ENCODE measurements at regions not wholly inside any gene's neighbourhood (a gene's known extent, or its start where the extent isn't known, plus 50 kb on each side); places are given as distances from the start of the nearest gene placed in this dataset.

DNA sequence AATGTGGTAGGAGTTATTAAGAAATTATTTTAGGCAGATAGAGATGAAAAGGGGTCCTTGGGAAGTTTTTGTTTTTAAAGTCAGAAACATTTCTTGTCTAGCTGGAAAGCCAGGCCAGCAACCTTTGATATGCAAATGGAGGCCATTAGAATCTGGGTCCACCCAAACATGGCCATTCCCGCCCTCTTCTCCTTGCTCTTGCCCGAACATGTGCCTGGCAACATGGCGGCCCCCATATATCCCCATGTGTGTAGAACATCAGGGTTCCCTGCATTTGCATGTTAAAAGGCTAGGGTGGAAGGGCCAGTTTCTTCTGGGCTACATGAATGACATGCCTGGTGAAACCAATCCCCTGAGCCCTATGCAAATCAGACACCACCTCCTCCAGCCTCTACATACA, 80.7 kb upstream of the PLAC8 start:
- TF ChIP-seq EZH2 (IDR thresholded peaks at IDR 0.05; ENCODE audit: insufficient read depth, poor library complexity, severe bottlenecking) (no peak), EZH2phosphoT487 (IDR thresholded peaks at IDR 0.05; ENCODE audit: insufficient read depth, low read depth) (no peak)
